Prostate gland (tissue), 2 donors: ENCODE measurements at regions not wholly inside any gene's neighbourhood (a gene's known extent, or its start where the extent isn't known, plus 50 kb on each side); places are given as distances from the start of the nearest gene placed in this dataset.

Experiments
- CTCF ChIP-seq, 4 experiments: fragments of 200-600 bp in 2 of 4; fragments of 450-650 bp in 2 of 4; sonication (generic) in 2 of 4; IDR thresholded peaks; 1 replicate in 3 of 4; 2 replicates in 1 of 4; pipeline ENCODE4 v1.5.1; 2016 to 2019; ENCODE audit warnings: antibody characterized with exemption in 4 of 4, mild to moderate bottlenecking in 2 of 4, moderate library complexity in 2 of 4
- POLR2A ChIP-seq: fragments of 450-650 bp; IDR thresholded peaks from one replicate; pipeline ENCODE4 v1.6.1; 2016; ENCODE audit warnings: antibody characterized with exemption, mild to moderate bottlenecking

DNA sequence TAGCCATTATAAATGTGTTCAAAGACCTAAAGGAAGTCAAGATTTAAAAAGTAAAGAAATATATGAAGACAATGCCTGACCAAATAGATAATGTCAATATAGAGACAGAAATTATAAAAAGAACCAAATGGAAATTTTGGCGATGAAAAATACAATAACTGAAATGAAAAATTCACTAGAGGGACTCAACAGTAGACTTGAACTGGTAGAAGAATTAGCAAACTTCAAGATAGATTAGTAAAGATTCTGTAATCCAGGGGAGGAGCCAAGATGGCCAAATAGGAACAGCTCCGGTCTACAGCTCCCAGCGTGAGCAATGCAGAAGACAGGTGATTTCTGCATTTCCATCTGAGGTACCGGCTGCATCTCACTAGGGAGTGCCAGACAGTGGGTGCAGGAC lies 433.2 kb downstream of the HINT1 start:
- TF ChIP-seq CTCF (IDR thresholded peaks at IDR 0.05) (no peak), POLR2A (no peak)
